ENCODE measurements at regions not wholly inside any gene's neighbourhood (a gene's known extent, or its start where the extent isn't known, plus 50 kb on each side); places are given as distances from the start of the nearest gene placed in this dataset.
A peak's percentile ranks its signal among the peaks of the same experiment; 100 is the strongest.

DNA sequence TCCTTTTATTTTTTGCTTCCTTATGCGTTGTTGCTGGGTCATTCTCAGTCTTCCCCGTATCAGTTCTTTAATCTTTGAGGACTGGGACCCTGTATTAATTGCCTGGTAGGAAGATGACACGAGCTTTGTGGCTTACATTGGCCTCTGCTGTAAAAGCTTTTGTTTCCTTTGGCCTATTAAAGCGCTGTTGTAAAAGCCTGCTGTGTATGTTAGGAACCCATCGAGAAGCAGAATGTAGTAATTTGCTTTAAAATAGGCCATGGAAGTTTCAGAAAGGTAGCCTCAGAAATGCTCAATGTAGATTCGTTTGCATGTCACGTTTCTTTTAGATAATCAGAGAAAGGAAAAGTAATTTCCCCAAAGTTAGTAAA lies 257.5 kb upstream of the STARD13 start:
- Histone ChIP-seq H3K36me3 (ENCODE audit: control insufficient read depth, insufficient read depth, low read length) (no peaks in the 10 kb centered on the region), H3K27me3 (replicated peaks; ENCODE audit: control insufficient read depth, insufficient read depth, low read length) (no peaks in the 10 kb centered on the region), H3K4me3 (replicated peaks; ENCODE audit: low read depth, low read length) (peak overlapping the region; percentile 69)
- TF ChIP-seq, protein P1, sequence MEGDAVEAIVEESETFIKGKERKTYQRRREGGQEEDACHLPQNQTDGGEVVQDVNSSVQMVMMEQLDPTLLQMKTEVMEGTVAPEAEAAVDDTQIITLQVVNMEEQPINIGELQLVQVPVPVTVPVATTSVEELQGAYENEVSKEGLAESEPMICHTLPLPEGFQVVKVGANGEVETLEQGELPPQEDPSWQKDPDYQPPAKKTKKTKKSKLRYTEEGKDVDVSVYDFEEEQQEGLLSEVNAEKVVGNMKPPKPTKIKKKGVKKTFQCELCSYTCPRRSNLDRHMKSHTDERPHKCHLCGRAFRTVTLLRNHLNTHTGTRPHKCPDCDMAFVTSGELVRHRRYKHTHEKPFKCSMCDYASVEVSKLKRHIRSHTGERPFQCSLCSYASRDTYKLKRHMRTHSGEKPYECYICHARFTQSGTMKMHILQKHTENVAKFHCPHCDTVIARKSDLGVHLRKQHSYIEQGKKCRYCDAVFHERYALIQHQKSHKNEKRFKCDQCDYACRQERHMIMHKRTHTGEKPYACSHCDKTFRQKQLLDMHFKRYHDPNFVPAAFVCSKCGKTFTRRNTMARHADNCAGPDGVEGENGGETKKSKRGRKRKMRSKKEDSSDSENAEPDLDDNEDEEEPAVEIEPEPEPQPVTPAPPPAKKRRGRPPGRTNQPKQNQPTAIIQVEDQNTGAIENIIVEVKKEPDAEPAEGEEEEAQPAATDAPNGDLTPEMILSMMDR (IDR thresholded peaks at IDR 0.05; ENCODE audit: insufficient read depth, low read length, poor library complexity, severe bottlenecking): no peak
- DNase-seq (ENCODE audit: extremely low read depth, insufficient read length): no peak

DNA sequence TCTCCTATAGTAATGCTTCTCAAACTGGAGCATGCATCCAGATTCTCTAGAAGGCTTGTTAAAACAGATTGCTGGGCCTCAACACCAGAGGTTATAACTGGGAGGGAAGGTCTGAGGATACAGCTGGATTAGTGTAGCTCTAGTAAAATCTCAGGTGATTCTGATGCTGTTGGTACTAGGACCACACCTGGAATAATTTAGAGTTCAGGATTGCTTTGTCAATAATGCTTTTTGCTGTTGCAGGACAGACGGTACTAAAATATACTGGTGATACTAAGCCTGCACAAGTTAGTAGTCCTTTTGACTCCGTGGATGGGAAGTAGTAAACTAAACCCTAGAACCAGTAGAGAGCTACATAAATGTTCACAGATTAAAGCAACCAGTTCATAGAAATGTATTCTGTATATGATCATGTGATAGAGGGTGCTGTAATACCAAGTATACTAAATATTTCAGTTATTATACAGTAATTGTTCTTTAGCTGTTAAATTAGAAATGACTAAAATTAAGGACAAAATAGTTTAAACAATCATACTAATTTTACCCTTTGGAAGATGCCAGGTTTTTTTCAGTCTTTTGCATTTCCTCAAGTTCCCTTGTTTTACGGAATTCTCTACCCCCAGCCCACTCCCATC lies 258.2 kb upstream of the STARD13 start:
- Histone ChIP-seq H3K36me3 (ENCODE audit: control insufficient read depth, insufficient read depth, low read length) (no peaks in the 10 kb centered on the region), H3K27me3 (replicated peaks; ENCODE audit: control insufficient read depth, insufficient read depth, low read length) (no peaks in the 10 kb centered on the region), H3K4me3 (replicated peaks; ENCODE audit: low read depth, low read length) (peak overlapping the region; percentile 69)
- TF ChIP-seq, protein P1 (IDR thresholded peaks at IDR 0.05; ENCODE audit: insufficient read depth, low read length, poor library complexity, severe bottlenecking): no peak
- DNase-seq (ENCODE audit: extremely low read depth, insufficient read length): no peak

DNA sequence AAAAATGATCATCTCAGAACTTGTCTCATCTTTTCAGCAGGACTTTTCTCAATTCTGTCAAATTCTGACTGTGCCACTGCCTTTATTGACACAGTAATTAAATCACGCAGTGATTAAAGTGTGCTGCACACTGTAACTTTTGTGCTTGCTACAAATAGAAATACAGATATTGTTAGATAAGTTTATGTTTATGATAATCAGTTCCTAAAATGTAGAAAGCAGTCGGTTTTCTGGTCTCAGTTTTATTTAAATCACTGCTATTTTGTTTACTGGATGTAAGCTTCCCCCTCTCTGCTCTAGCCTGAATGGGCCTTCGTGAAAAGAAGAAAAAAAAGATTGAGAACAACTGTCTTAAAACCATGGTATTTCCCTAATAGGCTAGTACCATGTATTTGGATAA lies 258.8 kb upstream of the STARD13 start:
- Histone ChIP-seq H3K4me3 (replicated peaks; ENCODE audit: low read depth, low read length) (no peak overlapping the region), H3K36me3 (ENCODE audit: control insufficient read depth, insufficient read depth, low read length) (no peaks in the 10 kb centered on the region), H3K27me3 (replicated peaks; ENCODE audit: control insufficient read depth, insufficient read depth, low read length) (no peaks in the 10 kb centered on the region)
- DNase-seq (ENCODE audit: extremely low read depth, insufficient read length): no peak
- TF ChIP-seq, protein P1 (IDR thresholded peaks at IDR 0.05; ENCODE audit: insufficient read depth, low read length, poor library complexity, severe bottlenecking): no peak

DNA sequence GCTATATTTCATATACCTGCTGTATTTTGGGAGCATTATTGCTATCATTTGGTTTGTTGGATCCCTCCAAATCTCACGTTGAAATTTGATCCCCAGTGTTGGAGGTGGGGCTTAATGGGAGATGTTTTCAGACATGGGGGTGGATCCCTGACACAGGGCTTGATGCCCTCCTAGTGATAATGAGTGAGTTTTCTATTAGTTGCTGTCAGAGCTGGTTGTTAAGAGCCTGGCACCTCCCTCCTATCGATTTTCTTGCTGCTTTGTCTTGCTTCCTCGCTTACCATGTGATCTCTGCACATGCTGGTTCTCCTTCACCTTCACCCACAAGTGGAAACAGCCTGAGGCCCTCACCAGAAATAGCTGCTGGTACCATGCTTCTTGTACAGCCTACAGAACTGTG lies 259.9 kb upstream of the STARD13 start:
- no peaks in the 10 kb centered on the region for H3K27me3 ChIP-seq (replicated peaks; ENCODE audit: control insufficient read depth, insufficient read depth, low read length)
- TF ChIP-seq, protein P1 (IDR thresholded peaks at IDR 0.05; ENCODE audit: insufficient read depth, low read length, poor library complexity, severe bottlenecking): no peak
- H3K4me3 ChIP-seq (replicated peaks; ENCODE audit: low read depth, low read length): no peak overlapping the region
- DNase-seq (ENCODE audit: extremely low read depth, insufficient read length): no peak
- H3K36me3 ChIP-seq (ENCODE audit: control insufficient read depth, insufficient read depth, low read length): no peaks in the 10 kb centered on the region

DNA sequence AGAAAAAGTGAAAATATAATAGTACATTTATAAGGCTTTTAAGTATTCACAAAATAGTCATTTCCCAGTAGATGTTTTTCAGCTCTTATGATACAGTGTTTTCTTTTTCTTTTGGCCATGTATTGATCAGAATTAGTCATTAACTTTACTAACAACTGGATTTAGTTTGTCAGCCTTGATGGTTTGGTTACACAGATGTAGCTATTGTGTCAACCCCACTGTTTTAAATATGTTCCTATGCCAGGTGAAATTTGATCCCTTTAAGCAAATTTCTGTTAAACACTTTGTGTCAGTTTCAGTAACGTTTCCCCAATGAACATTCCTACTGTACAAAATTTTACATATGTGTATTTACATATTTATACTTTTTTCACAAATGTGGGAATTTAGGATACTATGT lies 261.5 kb upstream of the STARD13 start:
- H3K4me3 ChIP-seq (replicated peaks; ENCODE audit: low read depth, low read length): no peak overlapping the region
- H3K27me3 ChIP-seq (replicated peaks; ENCODE audit: control insufficient read depth, insufficient read depth, low read length): no peaks in the 10 kb centered on the region
- H3K36me3 ChIP-seq (ENCODE audit: control insufficient read depth, insufficient read depth, low read length): no peaks in the 10 kb centered on the region
- DNase-seq (ENCODE audit: extremely low read depth, insufficient read length): no peak
- TF ChIP-seq, protein P1 (IDR thresholded peaks at IDR 0.05; ENCODE audit: insufficient read depth, low read length, poor library complexity, severe bottlenecking): no peak

DNA sequence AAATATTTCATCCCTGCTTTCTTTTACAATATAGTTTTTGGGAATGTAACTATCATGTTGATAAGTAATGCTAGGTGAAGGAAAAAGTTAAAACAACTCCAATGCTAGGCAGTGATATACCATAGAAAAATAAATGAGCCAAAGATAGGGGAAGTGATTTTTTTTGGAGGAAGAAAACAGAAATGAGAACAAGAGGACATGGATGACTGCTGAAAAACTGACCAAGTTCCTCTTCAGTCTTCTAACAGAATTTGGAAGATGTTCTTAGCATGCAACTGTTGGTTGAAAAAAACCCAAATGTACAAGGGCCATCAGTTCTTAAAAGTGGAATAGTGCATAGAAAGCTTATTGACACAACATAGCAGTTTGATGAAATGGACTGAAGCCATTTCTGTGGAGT lies 262.5 kb upstream of the STARD13 start:
- H3K27me3 ChIP-seq (replicated peaks; ENCODE audit: control insufficient read depth, insufficient read depth, low read length): no peaks in the 10 kb centered on the region
- no peak overlapping the region for H3K4me3 ChIP-seq (replicated peaks; ENCODE audit: low read depth, low read length)
- no peaks in the 10 kb centered on the region for H3K36me3 ChIP-seq (ENCODE audit: control insufficient read depth, insufficient read depth, low read length)
- TF ChIP-seq, protein P1 (IDR thresholded peaks at IDR 0.05; ENCODE audit: insufficient read depth, low read length, poor library complexity, severe bottlenecking): no peak
- DNase-seq (ENCODE audit: extremely low read depth, insufficient read length): no peak

All from GM06990 (cell line).